GM23248 (cell line): ENCODE measurements at regions not wholly inside any gene's neighbourhood (a gene's known extent, or its start where the extent isn't known, plus 50 kb on each side); places are given as distances from the start of the nearest gene placed in this dataset.

Experiments
- DNase-seq: peaks from one replicate; pipeline ENCODE4 v3.0.0-alpha.2; 2015
- H2AFZ ChIP-seq: fragments of 200-600 bp; sonication (generic); 2 replicates; pipeline ENCODE4 v1.6.1; 2016; ENCODE audit warnings: antibody characterized with exemption
- H3F3A ChIP-seq: fragments of 200-600 bp; sonication (generic); 2 replicates; pipeline ENCODE4 v1.6.1; 2016; ENCODE audit warnings: mild to moderate bottlenecking, antibody characterized with exemption, mixed run types; ENCODE audit not compliant: insufficient read depth
- H3K27ac ChIP-seq: fragments of 200-600 bp; sonication (generic); 2 replicates; pipeline ENCODE4 v1.5.1; 2016; ENCODE audit warnings: mild to moderate bottlenecking
- H3K27me3 ChIP-seq: fragments of 200-600 bp; sonication (generic); replicated peaks from 2 replicates; pipeline ENCODE4 v1.6.1; 2016; ENCODE audit warnings: mild to moderate bottlenecking; ENCODE audit not compliant: insufficient read depth
- H3K36me3 ChIP-seq: fragments of 200-600 bp; sonication (generic); 2 replicates; pipeline ENCODE4 v1.6.1; 2016; ENCODE audit warnings: low read depth, mild to moderate bottlenecking
- H3K4me1 ChIP-seq: fragments of 200-600 bp; sonication (generic); 2 replicates; pipeline ENCODE4 v1.6.1; 2016; ENCODE audit warnings: mild to moderate bottlenecking; ENCODE audit not compliant: insufficient read depth
- H3K4me2 ChIP-seq: fragments of 200-600 bp; sonication (generic); one replicate; pipeline ENCODE4 v1.6.1; 2016; ENCODE audit warnings: mild to moderate bottlenecking; ENCODE audit not compliant: unreplicated experiment
- H3K4me3 ChIP-seq: fragments of 200-600 bp; sonication (generic); 2 replicates; pipeline ENCODE4 v1.5.1; 2016; ENCODE audit warnings: mild to moderate bottlenecking
- H3K79me2 ChIP-seq: fragments of 200-600 bp; sonication (generic); 2 replicates; pipeline ENCODE4 v1.6.1; 2016; ENCODE audit warnings: mild to moderate bottlenecking; ENCODE audit not compliant: insufficient read depth
- H3K9ac ChIP-seq: fragments of 200-600 bp; sonication (generic); 2 replicates; pipeline ENCODE4 v1.6.1; 2016; ENCODE audit warnings: mild to moderate bottlenecking
- H3K9me2 ChIP-seq: fragments of 200-600 bp; sonication (generic); 2 replicates; pipeline ENCODE4 v1.6.1; 2016; ENCODE audit warnings: mixed run types, mild to moderate bottlenecking, moderate library complexity; ENCODE audit not compliant: insufficient read depth
- H3K9me3 ChIP-seq: fragments of 200-600 bp; sonication (generic); one replicate; pipeline ENCODE4 v1.6.1; 2017; ENCODE audit warnings: low read depth
- H4K20me1 ChIP-seq: fragments of 200-600 bp; sonication (generic); 2 replicates; pipeline ENCODE4 v1.6.0; 2016; ENCODE audit not compliant: insufficient read depth
- EZH2 ChIP-seq: fragments of 200-600 bp; sonication (generic); IDR thresholded peaks from 2 replicates; pipeline ENCODE4 v1.6.1; 2018; ENCODE audit warnings: antibody characterized with exemption, mild to moderate bottlenecking; ENCODE audit not compliant: insufficient read depth, poor library complexity, severe bottlenecking
- EZH2phosphoT487 ChIP-seq: fragments of 200-600 bp; sonication (generic); IDR thresholded peaks from 2 replicates; pipeline ENCODE4 v1.6.1; 2018; ENCODE audit warnings: antibody characterized with exemption, moderate library complexity, mild to moderate bottlenecking, low read depth; ENCODE audit not compliant: insufficient read depth
- WGBS, 2 experiments: methylation state at CpG; one replicate each; pipeline ENCODE4 v1.1.6; 2015 to 2017; ENCODE audit warnings: low lambda C conversion rate in 2 of 2, low coverage in 1 of 2; ENCODE audit errors: missing lambda C conversion rate in 2 of 2; 5-methylcytosine and 5-hydroxymethylcytosine counted together
- in situ Hi-C: fragments of 300-500 bp; cut with MboI; formaldehyde crosslinking; loops from 2 replicates; pipeline ENCODE4 v1.15.0; 2020

DNA sequence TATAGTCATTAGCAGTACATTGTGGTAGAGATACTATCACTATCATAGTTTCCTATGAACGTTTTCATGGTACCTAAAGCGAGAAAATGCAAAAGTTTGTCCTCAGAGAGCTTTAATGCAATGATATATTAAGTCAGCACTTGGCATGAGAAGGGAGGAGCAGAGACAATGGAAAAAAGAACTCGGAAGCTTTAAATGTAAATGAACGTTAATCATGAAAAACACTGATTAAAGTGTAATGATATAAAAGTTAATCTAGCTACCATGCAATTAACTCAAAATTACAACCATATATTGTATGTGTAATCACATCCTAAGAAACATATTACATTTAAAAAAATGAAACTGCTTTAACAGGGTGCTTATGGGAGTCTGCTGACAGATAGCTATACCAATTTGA, 282.7 kb downstream of the HDGFL1 start:
- no peak overlapping the region for H3K4me2 ChIP-seq
- no peaks in the 10 kb centered on the region for H3K9me2 ChIP-seq
- no peaks in the 10 kb centered on the region for H3F3A ChIP-seq
- no peak overlapping the region for H3K9ac ChIP-seq
- no peaks in the 10 kb centered on the region for H3K36me3 ChIP-seq
- in situ Hi-C loops = no loop called here
- no peaks in the 10 kb centered on the region for H3K27me3 ChIP-seq
- H4K20me1 ChIP-seq = no peaks in the 10 kb centered on the region
- TF ChIP-seq EZH2phosphoT487 = no peak
- no peak for TF ChIP-seq EZH2
- no peak overlapping the region for H3K27ac ChIP-seq
- H3K4me1 ChIP-seq = no peaks in the 10 kb centered on the region
- no peak overlapping the region for H2AFZ ChIP-seq
- H3K79me2 ChIP-seq = no peaks in the 10 kb centered on the region
- WGBS, 2 experiments = 77 to 81% methylated on average over 4 of the region's 4 CpGs
- no peak overlapping the region for H3K4me3 ChIP-seq
- no peaks in the 10 kb centered on the region for H3K9me3 ChIP-seq
- DNase-seq = no peak

GRCh38 chr6:22873513-22874136, 304.3 kb downstream of the HDGFL1 start:
- H3K9me3 ChIP-seq = no peaks in the 10 kb centered on the region
- peaks cover 16% of the 10 kb centered on the region for H3F3A ChIP-seq
- no peaks in the 10 kb centered on the region for H3K36me3 ChIP-seq
- H3K27ac ChIP-seq = no peak overlapping the region
- no peaks in the 10 kb centered on the region for H4K20me1 ChIP-seq
- no peak overlapping the region for H3K4me2 ChIP-seq
- H3K4me1 ChIP-seq = peaks cover 21% of the 10 kb centered on the region
- no peak overlapping the region for H3K9ac ChIP-seq
- DNase-seq = peak; percentile 9
- no peak overlapping the region for H3K4me3 ChIP-seq
- H2AFZ ChIP-seq = no peak overlapping the region
- H3K27me3 ChIP-seq = no peaks in the 10 kb centered on the region
- in situ Hi-C loops = no loop called here
- no peaks in the 10 kb centered on the region for H3K79me2 ChIP-seq
- no peaks in the 10 kb centered on the region for H3K9me2 ChIP-seq
- 81 to 87% methylated on average over 4 of the region's 4 CpGs for WGBS, 2 experiments
- TF ChIP-seq EZH2phosphoT487 = no peak
- TF ChIP-seq EZH2 = no peak

DNA sequence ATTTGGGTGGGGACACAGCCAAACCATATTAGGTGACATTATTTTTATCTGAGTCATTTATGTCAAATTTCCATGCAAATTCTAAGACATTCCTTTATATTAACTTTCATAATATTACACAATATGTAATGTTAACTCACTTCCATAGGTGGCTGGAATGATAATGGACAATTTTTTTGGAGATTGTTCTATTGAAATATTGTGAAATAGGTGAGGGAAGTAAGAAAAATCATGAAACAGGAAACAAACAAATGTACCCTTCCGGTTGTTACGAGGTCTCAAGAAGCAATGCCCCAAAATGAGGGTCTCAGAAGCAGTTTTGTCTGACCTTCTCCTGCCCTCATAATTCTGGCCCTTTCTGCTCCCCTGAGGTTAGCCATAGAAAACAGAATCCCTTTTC, 306.5 kb downstream of the HDGFL1 start:
- Histone ChIP-seq H3F3A (peaks cover 25% of the 10 kb centered on the region), H3K9me2 (no peaks in the 10 kb centered on the region), H3K9me3 (no peaks in the 10 kb centered on the region), H4K20me1 (no peaks in the 10 kb centered on the region), H3K9ac (no peak overlapping the region), H3K4me1 (peaks cover 36% of the 10 kb centered on the region), H3K4me2 (no peak overlapping the region), H3K4me3 (no peak overlapping the region), H3K27me3 (no peaks in the 10 kb centered on the region), H2AFZ (no peak overlapping the region), H3K27ac (no peak overlapping the region), H3K79me2 (no peaks in the 10 kb centered on the region), H3K36me3 (no peaks in the 10 kb centered on the region)
- in situ Hi-C loops = no loop called here
- no peak for DNase-seq
- WGBS, 2 experiments = 93 to 100% methylated on average over 2 of the region's 2 CpGs
- TF ChIP-seq EZH2phosphoT487 (no peak), EZH2 (no peak)

DNA sequence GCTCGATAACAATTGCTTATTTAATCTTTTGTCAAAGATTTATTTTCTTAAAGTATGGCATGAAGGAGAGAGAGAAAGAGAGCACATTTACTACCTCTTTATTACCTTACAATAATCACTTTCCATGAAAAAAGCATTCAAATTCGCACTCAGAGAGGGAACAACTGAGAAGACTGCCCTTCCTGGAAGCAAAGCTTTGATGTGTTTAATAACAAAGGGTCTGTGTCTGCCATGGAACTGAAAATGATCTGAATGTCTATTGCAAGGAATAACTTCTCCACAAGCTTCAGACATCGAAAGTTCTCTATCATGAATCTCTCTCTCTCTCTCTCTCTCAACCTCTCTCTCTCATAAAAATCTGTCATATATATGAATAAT, 308.9 kb downstream of the HDGFL1 start:
- Histone ChIP-seq H2AFZ (no peak overlapping the region), H3K27ac (peak overlapping the region; percentile 64), H3K36me3 (no peaks in the 10 kb centered on the region), H3K9ac (no peak overlapping the region), H4K20me1 (no peaks in the 10 kb centered on the region), H3K4me3 (no peak overlapping the region), H3F3A (peaks cover 37% of the 10 kb centered on the region), H3K9me2 (no peaks in the 10 kb centered on the region), H3K4me2 (peak overlapping the region; percentile 9), H3K27me3 (no peaks in the 10 kb centered on the region), H3K9me3 (no peaks in the 10 kb centered on the region), H3K79me2 (no peaks in the 10 kb centered on the region), H3K4me1 (peaks cover 56% of the 10 kb centered on the region)
- no peak for DNase-seq
- WGBS, 2 experiments = 61 to 64% methylated on average over 3 of the region's 3 CpGs
- TF ChIP-seq EZH2phosphoT487 (no peak), EZH2 (no peak)
- in situ Hi-C loops = no loop called here

DNA sequence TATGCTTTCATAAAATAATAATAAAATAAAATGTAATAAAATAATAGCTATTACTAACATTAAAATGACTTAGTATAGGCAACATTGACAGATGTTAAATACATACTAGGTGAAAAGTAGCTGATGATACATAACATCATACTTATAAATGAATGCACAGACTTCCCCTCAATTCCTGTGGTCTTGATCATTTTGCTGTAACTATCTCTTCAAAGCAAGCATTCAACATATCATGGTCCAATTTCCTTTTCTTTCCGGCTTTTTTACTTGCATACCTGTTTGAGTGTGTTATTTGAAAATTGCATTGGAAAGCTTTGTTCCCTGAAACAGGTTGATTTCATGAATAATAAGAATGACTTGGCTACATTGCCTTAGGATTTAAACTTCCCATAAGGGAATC, 309.3 kb downstream of the HDGFL1 start:
- TF ChIP-seq EZH2 (no peak), EZH2phosphoT487 (no peak)
- Histone ChIP-seq H3K9me2 (no peaks in the 10 kb centered on the region), H3K4me2 (no peak overlapping the region), H4K20me1 (no peaks in the 10 kb centered on the region), H3K9me3 (no peaks in the 10 kb centered on the region), H2AFZ (no peak overlapping the region), H3F3A (peaks cover 37% of the 10 kb centered on the region), H3K27ac (no peak overlapping the region), H3K27me3 (no peaks in the 10 kb centered on the region), H3K4me3 (no peak overlapping the region), H3K4me1 (peaks cover 56% of the 10 kb centered on the region), H3K79me2 (no peaks in the 10 kb centered on the region), H3K36me3 (no peaks in the 10 kb centered on the region), H3K9ac (no peak overlapping the region)
- no peak for DNase-seq
- in situ Hi-C loops = no loop called here
- 86 to 94% methylated on average over 1 of the region's 1 CpG for WGBS, 2 experiments
